ENCODE measurements at regions not wholly inside any gene's neighbourhood (a gene's known extent, or its start where the extent isn't known, plus 50 kb on each side); places are given as distances from the start of the nearest gene placed in this dataset.

DNA sequence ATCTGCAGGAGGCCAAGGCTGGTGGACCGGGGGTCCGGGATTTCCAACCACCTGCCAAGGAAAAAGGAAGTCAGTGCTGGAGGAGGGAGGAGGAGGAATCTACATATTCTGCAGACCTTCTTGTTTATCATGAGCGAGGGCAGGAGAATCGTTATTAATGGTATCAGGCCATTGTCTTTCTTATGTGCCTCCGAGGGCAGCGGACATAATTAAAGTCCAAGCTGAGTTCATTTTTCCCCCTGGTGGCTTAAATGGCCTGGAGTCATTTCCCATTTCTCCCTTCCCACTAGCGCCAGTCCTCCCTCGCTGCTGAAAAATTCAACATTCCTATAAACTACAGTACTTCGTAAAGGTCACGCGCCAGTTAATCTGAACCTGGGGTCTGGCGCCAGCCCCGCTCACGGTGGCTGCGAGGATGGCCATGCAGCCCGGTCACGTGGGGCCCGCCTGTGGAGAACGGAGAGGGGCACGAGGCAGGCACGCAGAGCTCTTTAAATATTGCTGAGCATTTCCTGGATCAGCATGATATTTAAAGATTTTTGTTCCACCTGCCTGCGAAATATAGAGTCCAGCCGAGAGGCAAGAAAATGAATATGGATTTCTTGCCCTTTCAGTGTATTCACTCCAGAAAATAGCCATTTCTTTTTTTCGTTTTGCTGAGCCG, 85.2 kb upstream of the PCDH8 start:
- 80 to 82% methylated on average over 25 of the region's 25 CpGs for whole genome bisulfite sequencing, 2 donors
- ATAC-seq (ENCODE audit: low FRiP score) (no peak), DNase-seq (no peak)
- no peaks in the 10 kb centered on the region for H3K36me3 ChIP-seq (ENCODE audit: control insufficient read depth in 1 of 2, insufficient read depth in 2 of 2, low read length in 1 of 2)
- peaks cover 1% of the 10 kb centered on the region for H3K9me3 ChIP-seq (ENCODE audit: control insufficient read depth, low read length)
- intact Hi-C loops (cut with DNase I): no loop called here
- H3K27ac ChIP-seq (ENCODE audit: low read depth in 1 of 2, low read length in 2 of 2): no peak overlapping the region
- H3K27me3 ChIP-seq (ENCODE audit: control insufficient read depth in 1 of 2, insufficient read depth in 2 of 2, low read length in 1 of 2): no peaks in the 10 kb centered on the region
- no peak overlapping the region for H3K4me3 ChIP-seq (ENCODE audit: low read length in 2 of 2)
- no peaks in the 10 kb centered on the region for H3K4me1 ChIP-seq (ENCODE audit: control insufficient read depth in 1 of 2, insufficient read depth in 2 of 2, low read length in 2 of 2)

DNA sequence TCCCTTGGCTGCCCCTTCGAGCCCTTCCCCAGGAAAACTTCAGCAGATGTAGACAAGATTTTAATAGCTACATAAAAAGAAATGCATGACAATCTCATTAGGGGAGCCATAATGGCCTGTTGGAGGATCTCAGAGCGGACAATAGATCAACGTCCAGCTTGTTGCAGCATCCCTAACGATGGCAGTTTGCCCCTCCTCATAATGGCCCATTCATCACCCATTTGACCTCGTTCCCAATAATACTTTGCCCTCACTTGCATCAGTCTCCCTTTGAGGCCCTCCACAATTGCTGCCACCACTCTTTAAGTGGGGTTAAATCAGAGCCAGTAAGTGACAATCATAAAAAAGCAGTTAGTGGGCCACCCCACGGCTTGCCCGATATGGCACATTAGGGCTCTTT, 84.7 kb upstream of the PCDH8 start:
- Histone ChIP-seq H3K4me1 (ENCODE audit: control insufficient read depth in 1 of 2, insufficient read depth in 2 of 2, low read length in 2 of 2) (no peaks in the 10 kb centered on the region), H3K9me3 (ENCODE audit: control insufficient read depth, low read length) (peaks cover 1% of the 10 kb centered on the region), H3K27ac (ENCODE audit: low read depth in 1 of 2, low read length in 2 of 2) (no peak overlapping the region), H3K4me3 (ENCODE audit: low read length in 2 of 2) (no peak overlapping the region), H3K36me3 (ENCODE audit: control insufficient read depth in 1 of 2, insufficient read depth in 2 of 2, low read length in 1 of 2) (no peaks in the 10 kb centered on the region), H3K27me3 (ENCODE audit: control insufficient read depth in 1 of 2, insufficient read depth in 2 of 2, low read length in 1 of 2) (no peaks in the 10 kb centered on the region)
- 79 to 91% methylated on average over 7 of the region's 7 CpGs for WGBS, 2 donors
- intact Hi-C loops (cut with DNase I): no loop called here
- DNase-seq: no peak
- no peak for ATAC-seq (ENCODE audit: low FRiP score)

GRCh38 chr13:52932649-52933048, 84.2 kb upstream of the PCDH8 start:
- 89 to 90% methylated on average over 6 of the region's 6 CpGs for WGBS, 2 donors
- no peak overlapping the region for H3K27ac ChIP-seq (ENCODE audit: low read depth in 1 of 2, low read length in 2 of 2)
- H3K4me1 ChIP-seq (ENCODE audit: control insufficient read depth in 1 of 2, insufficient read depth in 2 of 2, low read length in 2 of 2): no peaks in the 10 kb centered on the region
- H3K9me3 ChIP-seq (ENCODE audit: control insufficient read depth, low read length): peaks cover 1% of the 10 kb centered on the region
- no peak for ATAC-seq (ENCODE audit: low FRiP score)
- no peaks in the 10 kb centered on the region for H3K27me3 ChIP-seq (ENCODE audit: control insufficient read depth in 1 of 2, insufficient read depth in 2 of 2, low read length in 1 of 2)
- no peak for DNase-seq
- H3K36me3 ChIP-seq (ENCODE audit: control insufficient read depth in 1 of 2, insufficient read depth in 2 of 2, low read length in 1 of 2): no peaks in the 10 kb centered on the region
- intact Hi-C loops (cut with DNase I): no loop called here
- no peak overlapping the region for H3K4me3 ChIP-seq (ENCODE audit: low read length in 2 of 2)

- ATAC-seq (ENCODE audit: low FRiP score) (no peak), DNase-seq (no peak)
- Histone ChIP-seq H3K4me1 (ENCODE audit: control insufficient read depth in 1 of 2, insufficient read depth in 2 of 2, low read length in 2 of 2) (no peaks in the 10 kb centered on the region), H3K27ac (ENCODE audit: low read depth in 1 of 2, low read length in 2 of 2) (no peak overlapping the region), H3K27me3 (ENCODE audit: control insufficient read depth in 1 of 2, insufficient read depth in 2 of 2, low read length in 1 of 2) (no peaks in the 10 kb centered on the region), H3K4me3 (ENCODE audit: low read length in 2 of 2) (no peak overlapping the region), H3K36me3 (ENCODE audit: control insufficient read depth in 1 of 2, insufficient read depth in 2 of 2, low read length in 1 of 2) (no peaks in the 10 kb centered on the region), H3K9me3 (ENCODE audit: control insufficient read depth, low read length) (peaks cover 1% of the 10 kb centered on the region)
- intact Hi-C loops (cut with DNase I): no loop called here
- WGBS, 2 donors: 65 to 74% methylated on average over 4 of the region's 4 CpGs
Measured at GRCh38 chr13:52931539-52932431, 83.3 kb upstream of the PCDH8 start.

DNA sequence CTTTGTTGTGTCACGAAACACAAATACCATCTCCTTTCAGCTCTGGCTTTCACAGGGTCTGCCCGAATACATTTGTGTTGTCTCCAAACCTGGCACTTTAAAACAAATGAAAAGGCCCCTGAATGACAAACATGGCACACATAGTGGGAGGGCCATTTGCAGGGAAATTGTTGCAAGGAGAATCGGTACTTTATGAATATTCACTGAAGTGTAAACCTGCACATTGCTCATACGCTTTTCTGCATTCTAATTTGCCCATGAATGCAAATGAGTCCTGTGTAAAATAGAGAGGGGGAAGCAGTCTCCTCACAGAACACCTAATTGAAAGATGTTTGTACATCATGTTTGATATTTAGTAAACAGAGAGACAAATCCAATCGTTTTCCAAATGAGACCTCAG, 82.7 kb upstream of the PCDH8 start:
- ATAC-seq (ENCODE audit: low FRiP score) (no peak), DNase-seq (no peak)
- intact Hi-C loops (cut with DNase I): no loop called here
- no peaks in the 10 kb centered on the region for H3K36me3 ChIP-seq (ENCODE audit: control insufficient read depth in 1 of 2, insufficient read depth in 2 of 2, low read length in 1 of 2)
- H3K4me1 ChIP-seq (ENCODE audit: control insufficient read depth in 1 of 2, insufficient read depth in 2 of 2, low read length in 2 of 2): no peaks in the 10 kb centered on the region
- no peak overlapping the region for H3K27ac ChIP-seq (ENCODE audit: low read depth in 1 of 2, low read length in 2 of 2)
- H3K4me3 ChIP-seq (ENCODE audit: low read length in 2 of 2): no peak overlapping the region
- H3K27me3 ChIP-seq (ENCODE audit: control insufficient read depth in 1 of 2, insufficient read depth in 2 of 2, low read length in 1 of 2): no peaks in the 10 kb centered on the region
- 86 to 92% methylated on average over 5 of the region's 5 CpGs for WGBS, 2 donors
- H3K9me3 ChIP-seq (ENCODE audit: control insufficient read depth, low read length): peaks cover 1% of the 10 kb centered on the region

DNA sequence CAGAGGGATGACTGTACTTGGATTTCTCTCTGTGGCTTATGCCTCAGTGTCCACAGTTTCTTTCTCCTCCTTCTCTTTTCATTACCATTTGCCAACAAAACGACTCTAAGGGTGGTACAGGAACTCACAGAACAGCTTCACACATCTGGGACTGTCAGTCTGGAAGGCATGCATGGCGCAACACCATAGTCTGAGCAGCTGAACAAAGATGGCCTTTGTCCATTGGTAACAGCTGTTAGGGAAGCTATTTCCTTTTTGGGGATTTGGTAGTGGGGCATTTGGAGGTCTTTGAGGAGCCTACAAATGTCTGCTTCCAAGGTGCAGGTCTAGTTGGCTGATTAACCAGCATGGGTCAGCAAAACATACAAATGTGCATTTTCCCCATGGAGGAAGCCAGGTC, 81.4 kb upstream of the PCDH8 start:
- Histone ChIP-seq H3K9me3 (ENCODE audit: control insufficient read depth, low read length) (peaks cover 1% of the 10 kb centered on the region), H3K4me3 (ENCODE audit: low read length in 2 of 2) (no peak overlapping the region), H3K27me3 (ENCODE audit: control insufficient read depth in 1 of 2, insufficient read depth in 2 of 2, low read length in 1 of 2) (no peaks in the 10 kb centered on the region), H3K36me3 (ENCODE audit: control insufficient read depth in 1 of 2, insufficient read depth in 2 of 2, low read length in 1 of 2) (no peaks in the 10 kb centered on the region), H3K27ac (ENCODE audit: low read depth in 1 of 2, low read length in 2 of 2) (no peak overlapping the region), H3K4me1 (ENCODE audit: control insufficient read depth in 1 of 2, insufficient read depth in 2 of 2, low read length in 2 of 2) (no peaks in the 10 kb centered on the region)
- ATAC-seq (ENCODE audit: low FRiP score) (no peak), DNase-seq (no peak)
- intact Hi-C loops (cut with DNase I): no loop called here
- WGBS, 2 donors: 70 to 75% methylated on average over 2 of the region's 2 CpGs

DNA sequence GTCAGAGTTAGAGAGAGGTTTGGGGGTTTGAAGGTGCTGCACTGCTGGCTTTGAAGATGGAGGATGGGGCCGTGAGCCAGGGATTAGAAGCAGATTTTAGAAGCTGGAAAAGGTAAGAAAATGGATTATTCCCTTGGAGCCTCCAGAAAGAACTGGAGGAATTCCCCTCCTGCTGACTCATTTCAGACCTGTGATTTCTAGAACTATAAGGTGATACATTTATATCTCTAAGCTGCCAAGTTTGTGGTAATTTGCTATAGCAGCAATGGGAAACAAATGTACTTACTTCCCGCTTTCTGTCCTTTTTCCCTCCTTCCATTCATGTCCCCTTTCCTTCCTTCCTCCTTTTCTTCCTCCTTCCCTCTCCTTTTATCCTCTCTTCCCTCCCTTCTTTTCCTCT, 78.5 kb upstream of the PCDH8 start:
- no peaks in the 10 kb centered on the region for H3K36me3 ChIP-seq (ENCODE audit: control insufficient read depth in 1 of 2, insufficient read depth in 2 of 2, low read length in 1 of 2)
- intact Hi-C loops (cut with DNase I): no loop called here
- H3K27me3 ChIP-seq (ENCODE audit: control insufficient read depth in 1 of 2, insufficient read depth in 2 of 2, low read length in 1 of 2): no peaks in the 10 kb centered on the region
- ATAC-seq (ENCODE audit: low FRiP score) (no peak), DNase-seq (no peak)
- no peak overlapping the region for H3K4me3 ChIP-seq (ENCODE audit: low read length in 2 of 2)
- 95 to 98% methylated on average over 2 of the region's 2 CpGs for WGBS, 2 donors
- no peak overlapping the region for H3K27ac ChIP-seq (ENCODE audit: low read depth in 1 of 2, low read length in 2 of 2)
- H3K9me3 ChIP-seq (ENCODE audit: control insufficient read depth, low read length): peaks cover 1% of the 10 kb centered on the region
- no peaks in the 10 kb centered on the region for H3K4me1 ChIP-seq (ENCODE audit: control insufficient read depth in 1 of 2, insufficient read depth in 2 of 2, low read length in 2 of 2)

DNA sequence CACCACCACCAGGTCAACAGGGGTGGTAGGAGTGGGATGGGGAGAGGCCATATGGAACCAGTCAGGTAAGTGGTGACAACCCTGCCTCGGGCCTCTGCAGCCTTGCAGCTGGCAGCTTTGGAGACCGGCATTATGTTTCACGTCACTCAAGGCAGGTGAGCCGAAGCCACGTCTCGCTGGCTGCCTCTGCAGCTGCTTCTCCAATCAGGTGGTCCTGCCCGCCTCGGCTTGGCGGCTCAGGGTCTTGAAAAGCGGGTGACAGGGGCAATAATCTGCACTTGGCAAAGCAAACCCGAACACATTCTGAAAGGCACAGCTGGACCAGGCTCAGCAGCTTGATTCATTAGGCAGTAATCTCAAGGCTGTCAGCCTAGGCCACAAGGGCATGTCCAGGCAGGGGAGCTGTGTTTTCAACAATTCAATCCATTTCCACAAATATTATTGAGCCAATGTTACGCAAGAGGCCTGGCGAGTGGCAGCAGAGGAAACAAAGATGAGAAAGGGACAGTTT, 77.4 kb upstream of the PCDH8 start:
- DNase-seq: no peak
- intact Hi-C loops (cut with DNase I): no loop called here
- no peaks in the 10 kb centered on the region for H3K4me1 ChIP-seq (ENCODE audit: control insufficient read depth in 1 of 2, insufficient read depth in 2 of 2, low read length in 2 of 2)
- 65% methylated on average over 13 of the region's 13 CpGs for WGBS, 2 donors
- H3K27me3 ChIP-seq (ENCODE audit: control insufficient read depth in 1 of 2, insufficient read depth in 2 of 2, low read length in 1 of 2): no peaks in the 10 kb centered on the region
- peaks cover 1% of the 10 kb centered on the region for H3K9me3 ChIP-seq (ENCODE audit: control insufficient read depth, low read length)
- H3K4me3 ChIP-seq (ENCODE audit: low read length in 2 of 2): no peak overlapping the region
- H3K27ac ChIP-seq (ENCODE audit: low read depth in 1 of 2, low read length in 2 of 2): no peak overlapping the region
- ATAC-seq (ENCODE audit: low FRiP score): no peak
- H3K36me3 ChIP-seq (ENCODE audit: control insufficient read depth in 1 of 2, insufficient read depth in 2 of 2, low read length in 1 of 2): no peaks in the 10 kb centered on the region

DNA sequence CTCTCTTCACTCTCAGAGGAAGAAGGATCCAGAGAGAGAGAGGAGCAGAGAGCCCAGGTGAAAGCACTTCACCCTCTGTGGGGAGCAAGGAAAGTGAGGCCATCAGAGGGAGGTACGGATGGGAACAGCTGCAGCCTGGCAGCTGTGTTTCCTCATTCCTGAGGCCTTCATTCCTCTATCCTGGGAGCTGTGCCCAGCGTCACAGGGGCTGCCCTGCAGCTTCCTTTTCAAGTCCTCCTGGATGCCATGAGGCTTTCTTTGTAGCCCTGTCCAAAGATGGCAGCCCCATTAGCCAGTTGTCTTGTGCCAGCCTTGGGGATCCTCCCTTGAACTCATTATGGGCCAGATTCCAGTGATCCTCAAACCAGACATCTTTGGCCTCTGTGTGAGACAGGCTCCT, 76.8 kb upstream of the PCDH8 start:
- Histone ChIP-seq H3K4me1 (ENCODE audit: control insufficient read depth in 1 of 2, insufficient read depth in 2 of 2, low read length in 2 of 2) (no peaks in the 10 kb centered on the region), H3K9me3 (ENCODE audit: control insufficient read depth, low read length) (peaks cover 1% of the 10 kb centered on the region), H3K27ac (ENCODE audit: low read depth in 1 of 2, low read length in 2 of 2) (no peak overlapping the region), H3K36me3 (ENCODE audit: control insufficient read depth in 1 of 2, insufficient read depth in 2 of 2, low read length in 1 of 2) (no peaks in the 10 kb centered on the region), H3K27me3 (ENCODE audit: control insufficient read depth in 1 of 2, insufficient read depth in 2 of 2, low read length in 1 of 2) (no peaks in the 10 kb centered on the region), H3K4me3 (ENCODE audit: low read length in 2 of 2) (no peak overlapping the region)
- WGBS, 2 donors: 32 to 49% methylated on average over 2 of the region's 2 CpGs
- intact Hi-C loops (cut with DNase I): no loop called here
- ATAC-seq (ENCODE audit: low FRiP score) (no peak), DNase-seq (no peak)
